DMS153 treated with DMSO at 0.1 percent for 48 hours (cell line): ENCODE measurements at regions not wholly inside any gene's neighbourhood (a gene's known extent, or its start where the extent isn't known, plus 50 kb on each side); places are given as distances from the start of the nearest gene placed in this dataset.

ENCODE experiments used
- DNase-seq: peaks from one replicate; lab custom pipeline; 2025; ENCODE audit not compliant: unreplicated experiment; lab: John Stamatoyannopoulos, UW

- DNase-seq, result no peak
These were observed 106.3 kb upstream of the JUN start for GRCh38 chr1:58890113-58890512.

GRCh38 chr1:58890609-58891008 is 106.8 kb upstream of the JUN start:
- no peak for DNase-seq

- no peak for DNase-seq
These were observed 107.5 kb upstream of the JUN start for GRCh38 chr1:58891347-58891746.

- DNase-seq, result peak; percentile 74
These were observed 109.5 kb upstream of the JUN start for GRCh38 chr1:58893257-58893869.

DNA sequence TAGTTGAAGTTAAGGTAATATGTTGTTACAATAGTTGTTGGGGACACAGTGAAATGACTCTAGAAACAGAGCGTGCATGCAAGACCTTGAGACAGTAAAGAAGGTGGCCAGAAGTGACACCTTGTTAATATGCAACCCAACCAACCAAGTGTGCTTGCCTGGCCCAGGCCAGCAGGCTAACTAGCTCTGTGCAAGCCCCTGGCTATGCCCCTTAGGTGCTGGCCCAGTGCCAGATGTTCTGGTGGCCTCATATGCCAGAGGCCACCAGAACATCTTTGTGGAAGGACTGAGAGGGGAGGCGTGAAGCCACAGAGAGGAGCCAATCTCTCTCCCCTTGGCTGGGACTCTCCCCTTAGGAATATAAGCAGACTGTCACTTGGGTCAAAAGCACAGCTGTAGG is 111.2 kb upstream of the JUN start:
- DNase-seq, result no peak

- no peak for DNase-seq
These were observed 111.8 kb upstream of the JUN start for GRCh38 chr1:58895559-58896145.

GRCh38 chr1:58896246-58897183 is 112.7 kb upstream of the JUN start:
- peak; percentile 35 for DNase-seq

DNA sequence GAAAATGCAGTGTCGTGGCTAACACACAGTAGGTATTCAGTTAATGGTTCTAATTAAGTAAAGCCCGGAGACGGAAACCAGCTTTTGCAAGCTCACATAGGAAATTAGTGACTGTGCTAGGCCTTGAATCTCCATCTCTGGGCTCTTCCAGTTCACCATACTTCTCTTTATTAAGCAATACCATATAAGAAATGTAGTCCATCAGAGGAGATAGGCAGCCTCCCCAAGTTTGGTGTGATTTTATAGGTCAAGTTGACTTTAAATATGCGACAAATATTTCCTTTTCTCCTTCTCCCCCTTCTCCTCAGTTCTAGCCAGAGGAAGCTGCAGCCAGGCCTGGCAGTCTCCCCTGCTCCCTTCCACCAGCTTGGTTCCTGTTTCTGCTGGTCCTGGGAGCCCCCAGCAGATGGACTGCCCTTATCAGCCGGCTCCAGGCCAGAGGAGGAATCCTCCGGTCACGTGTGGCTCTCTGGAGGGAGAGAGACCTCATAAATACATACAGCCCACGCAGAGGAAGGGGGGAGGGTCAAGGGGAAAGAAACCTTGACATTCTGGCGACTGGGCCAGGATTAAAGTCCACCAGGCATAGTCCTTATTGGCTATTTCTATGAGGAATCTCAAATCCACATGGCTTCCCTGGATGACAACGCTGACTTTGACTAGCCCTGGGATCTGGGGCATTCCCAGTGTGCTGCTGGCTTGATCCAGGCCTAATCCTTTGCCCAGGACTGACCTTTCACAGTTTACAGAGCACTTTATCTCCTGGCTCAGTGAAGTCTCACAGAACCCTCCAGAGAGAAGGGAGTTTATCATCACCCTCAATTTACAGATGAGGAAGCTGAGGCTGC is 115.1 kb upstream of the JUN start:
- DNase-seq, result no peak

GRCh38 chr1:58899587-58900271 is 115.9 kb upstream of the JUN start:
- DNase-seq, result no peak

DNA sequence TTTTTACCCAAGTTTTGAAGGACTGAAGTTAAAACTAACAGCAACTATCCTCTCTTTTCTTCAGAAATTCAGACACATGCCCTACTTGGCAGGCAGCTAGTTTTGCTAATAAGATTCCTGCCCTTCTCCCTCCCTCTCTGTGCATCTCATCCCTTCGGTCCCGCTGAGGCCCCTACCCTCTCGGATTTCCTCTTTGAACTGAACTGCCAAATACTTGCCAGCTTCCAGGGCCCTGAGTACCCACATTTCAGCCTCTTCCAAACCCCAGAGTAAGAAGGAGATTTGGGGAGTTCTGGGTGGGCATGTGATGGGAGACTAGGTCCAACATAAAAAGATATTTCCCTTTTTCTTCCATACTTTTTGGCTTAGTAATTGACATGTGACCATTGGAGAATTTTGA is 116.5 kb upstream of the JUN start:
- no peak for DNase-seq

- no peak for DNase-seq
These were observed 117.2 kb upstream of the JUN start for GRCh38 chr1:58901008-58901407.

GRCh38 chr1:58902830-58903513 is 119.1 kb upstream of the JUN start:
- no peak for DNase-seq

DNA sequence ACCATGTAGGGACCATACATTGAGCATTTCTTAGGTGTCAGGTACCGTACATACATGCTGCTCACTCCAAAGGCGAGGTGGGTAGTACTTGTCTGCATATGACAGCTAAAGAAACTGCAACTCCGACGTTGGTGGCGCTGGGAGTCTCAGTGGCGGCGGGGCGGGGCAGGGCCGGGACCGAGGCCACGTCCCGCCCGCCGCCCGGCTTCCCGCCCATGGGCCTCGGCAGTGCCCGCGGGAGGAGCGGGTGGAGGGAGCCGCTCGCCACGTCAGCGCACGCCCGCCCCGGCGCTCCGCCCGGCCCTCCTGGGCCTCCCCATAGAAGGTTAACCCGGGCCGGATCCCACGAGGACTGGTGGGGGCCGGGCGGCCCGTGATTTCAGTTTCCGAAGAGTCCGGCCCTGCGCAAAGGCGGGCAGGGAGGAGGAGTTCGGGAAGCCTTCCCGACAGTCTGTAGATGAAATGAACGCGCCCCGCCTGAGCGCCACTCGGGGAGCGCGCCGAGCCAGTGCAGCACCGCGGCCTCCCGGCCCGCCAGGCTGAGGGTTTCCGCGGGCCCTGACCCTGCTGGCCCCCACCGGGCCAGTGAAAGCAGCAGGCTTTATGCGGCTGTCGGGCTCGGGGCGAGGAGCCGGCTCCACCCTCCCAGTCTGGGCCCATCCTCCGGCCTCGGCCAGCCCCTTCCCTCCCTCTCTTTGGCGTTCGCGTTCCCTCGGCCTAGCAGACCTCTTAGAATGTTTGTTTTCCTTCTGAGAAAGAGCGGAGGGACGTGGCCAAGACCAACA is 119.9 kb upstream of the JUN start:
- peak; percentile 74 for DNase-seq

DNA sequence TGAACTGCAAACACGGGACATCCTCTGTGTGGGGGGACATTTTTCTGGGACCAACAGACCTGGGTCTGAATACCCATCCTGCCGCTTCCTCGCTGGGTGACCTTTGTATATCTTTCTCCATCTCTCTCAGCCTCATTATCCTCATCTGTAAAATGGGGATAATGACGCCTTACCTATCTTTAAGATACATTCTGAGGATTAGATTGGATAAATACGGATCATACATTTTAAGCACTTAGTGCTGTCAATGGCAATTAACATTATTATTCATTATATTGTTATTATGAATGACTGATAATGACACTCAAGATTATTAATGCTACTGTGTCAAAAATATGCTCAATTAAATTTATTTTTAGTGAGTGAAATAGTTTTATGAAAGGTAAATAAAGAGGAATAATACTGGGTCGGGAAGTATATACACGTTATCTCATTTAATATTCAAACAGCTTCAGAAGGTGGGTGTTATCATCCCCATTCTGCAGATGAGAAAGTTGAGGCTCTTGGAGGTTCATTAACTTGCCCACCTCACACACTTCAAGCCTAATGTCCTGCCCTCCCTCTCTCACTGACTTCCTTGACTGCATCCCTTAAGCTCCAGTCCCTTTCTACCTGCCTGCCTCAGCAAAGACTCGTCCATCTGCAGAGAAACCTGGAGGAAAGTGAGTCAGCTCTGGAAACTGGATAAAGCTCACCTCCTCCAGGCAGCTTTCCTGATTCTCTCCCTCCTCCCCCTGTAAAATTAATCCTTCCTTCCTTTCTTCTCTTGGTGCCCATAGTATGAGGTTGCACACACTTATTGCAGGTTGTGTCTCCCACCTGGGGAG is 120.7 kb upstream of the JUN start:
- no peak for DNase-seq

DNA sequence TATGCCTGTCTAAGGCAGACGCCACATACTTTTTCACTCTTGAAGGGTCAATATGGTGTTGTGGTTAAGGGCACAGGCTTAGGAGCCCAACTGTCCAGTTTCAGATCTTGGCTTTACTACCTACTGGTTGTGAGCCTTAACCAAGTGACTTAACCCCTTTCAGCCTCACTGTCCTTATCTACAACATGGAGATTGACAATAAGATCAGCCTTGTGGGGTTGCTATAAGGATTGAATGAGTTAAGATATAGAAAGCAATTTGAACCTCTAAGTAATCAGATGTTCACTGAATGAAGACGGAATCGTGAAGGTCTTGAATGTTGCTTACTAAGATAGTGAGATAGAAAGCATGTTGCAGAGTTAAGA is 121.3 kb upstream of the JUN start:
- no peak for DNase-seq

DNA sequence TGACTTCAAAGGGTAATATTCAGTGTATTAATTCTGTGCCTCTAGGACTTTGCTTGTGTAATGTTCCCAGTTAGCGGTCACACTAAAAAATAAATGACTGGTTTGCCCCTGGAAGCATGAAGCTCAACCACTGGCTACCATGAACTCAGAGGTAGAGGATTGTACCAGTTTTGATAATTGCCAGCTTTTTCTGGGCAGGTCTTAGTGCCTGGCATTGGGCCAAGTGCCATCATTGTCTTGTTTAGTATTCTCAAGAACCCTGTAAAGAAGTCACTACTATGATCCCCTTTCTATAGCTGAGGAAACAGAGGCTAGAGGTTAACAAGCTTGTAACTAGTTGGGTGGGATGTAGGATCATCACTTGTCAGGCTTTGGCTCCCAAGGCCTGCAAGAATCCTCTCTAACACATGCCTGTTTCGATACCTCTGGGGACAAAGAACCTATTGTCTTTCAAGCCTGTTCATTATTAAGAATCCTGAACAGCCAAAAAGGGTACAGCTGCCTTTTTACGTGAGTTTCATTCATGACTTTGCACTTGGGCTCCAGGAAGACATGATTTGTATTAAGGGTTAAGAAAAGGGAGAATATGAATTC is 121.9 kb upstream of the JUN start:
- DNase-seq, result no peak

- DNase-seq, result no peak
These were observed 123.6 kb upstream of the JUN start for GRCh38 chr1:58907398-58907797.
